Stimulated activated CD8-positive, alpha-beta memory T cell treated with anti-CD3 and anti-CD28 coated beads, Interleukin-4, amount 100 ng/mL, for 4 hours (primary cell): ENCODE measurements at regions not wholly inside any gene's neighbourhood (a gene's known extent, or its start where the extent isn't known, plus 50 kb on each side); places are given as distances from the start of the nearest gene placed in this dataset.

Experiments used
- DNase-seq, 2 donors: peaks; one replicate each; pipeline ENCODE4 v3.0.0-alpha.2; 2020; ENCODE audit warnings: low read depth in 2 of 2, low spot score in 1 of 2

- DNase-seq, result no peak
These were observed 62.9 kb upstream of the OXGR1 start for GRCh38 chr13:97057176-97057575.

GRCh38 chr13:97058391-97058790 lies 64.1 kb upstream of the OXGR1 start:
- no peak for DNase-seq

DNA sequence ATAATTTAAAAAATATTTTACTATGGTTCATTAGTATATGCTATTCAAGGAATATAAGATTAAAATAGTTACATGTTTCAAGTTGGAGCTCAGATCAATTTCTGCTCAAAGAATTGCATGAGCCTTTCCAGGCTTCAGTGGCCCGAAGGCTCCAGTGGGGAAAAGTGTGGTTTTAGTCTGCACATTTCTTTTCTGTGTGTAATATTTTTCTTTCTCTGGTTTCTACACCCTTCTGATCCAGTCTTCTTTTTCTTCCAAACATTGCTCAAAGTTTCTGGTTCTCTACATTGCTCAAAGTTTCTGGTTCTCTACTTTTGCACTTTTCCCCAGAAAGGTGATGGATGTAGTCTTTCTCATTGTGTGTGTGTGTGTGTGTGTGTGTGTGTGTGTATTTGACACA lies 64.7 kb upstream of the OXGR1 start:
- no peak for DNase-seq

DNA sequence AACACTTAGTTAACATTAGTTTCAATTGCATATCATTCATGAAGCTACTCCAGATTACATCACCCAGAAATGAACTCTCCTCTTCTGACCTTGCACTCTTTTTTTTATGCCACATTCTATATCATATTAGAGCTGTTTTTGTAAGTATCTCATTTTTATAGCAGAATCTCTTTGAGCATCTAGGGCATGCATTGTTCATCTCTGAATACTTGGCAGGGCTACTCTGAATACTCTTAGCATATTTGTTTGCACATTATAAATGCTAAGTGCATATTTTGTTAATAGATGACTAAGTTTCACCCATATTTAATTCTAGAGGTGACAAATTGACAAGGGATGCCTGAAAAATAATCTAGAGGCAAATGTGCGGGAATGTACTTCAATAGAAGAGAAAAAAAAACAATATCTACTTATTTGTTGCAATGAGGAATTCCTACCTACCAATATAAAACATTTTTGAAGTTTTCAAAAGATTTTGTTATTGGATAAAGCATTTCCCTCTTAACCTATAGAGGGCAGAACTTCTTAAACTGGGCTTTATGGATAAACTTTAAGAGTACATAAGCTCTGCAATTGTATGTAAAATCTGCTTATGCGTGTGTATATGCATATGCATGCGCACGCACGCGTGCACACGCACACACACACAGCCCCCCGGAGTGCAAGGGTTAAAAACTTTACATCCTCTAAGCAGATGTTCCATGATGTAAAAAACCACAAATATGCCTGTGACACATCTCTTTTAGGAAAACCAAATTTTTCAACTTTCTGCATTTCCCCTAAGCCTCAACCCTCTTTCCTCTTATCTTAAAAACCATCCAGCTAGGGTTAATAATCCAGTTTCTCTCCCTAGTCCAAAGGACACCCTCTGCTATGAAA lies 73.0 kb upstream of the OXGR1 start:
- no peak for DNase-seq

DNA sequence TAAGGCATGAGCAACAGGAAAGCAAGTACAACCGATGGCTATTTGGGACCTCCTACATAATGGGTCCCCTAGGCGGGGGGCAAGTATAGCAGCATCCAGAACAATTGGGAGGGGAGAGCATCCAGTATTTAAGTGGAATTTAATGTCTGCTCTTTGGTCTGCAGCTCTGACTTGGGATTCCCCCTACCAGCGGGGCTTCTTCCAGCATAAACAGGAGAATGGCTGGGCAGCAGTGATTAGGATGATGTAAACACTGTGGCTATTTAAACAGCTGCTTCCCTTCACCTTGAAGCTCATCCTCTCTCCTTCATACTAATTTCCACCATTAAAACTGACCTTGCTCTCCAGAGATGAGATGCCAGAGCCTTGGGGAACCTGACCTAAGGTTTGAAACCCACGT lies 73.9 kb upstream of the OXGR1 start:
- DNase-seq, result no peak

GRCh38 chr13:97069050-97069815 lies 75.0 kb upstream of the OXGR1 start:
- no peak for DNase-seq

DNA sequence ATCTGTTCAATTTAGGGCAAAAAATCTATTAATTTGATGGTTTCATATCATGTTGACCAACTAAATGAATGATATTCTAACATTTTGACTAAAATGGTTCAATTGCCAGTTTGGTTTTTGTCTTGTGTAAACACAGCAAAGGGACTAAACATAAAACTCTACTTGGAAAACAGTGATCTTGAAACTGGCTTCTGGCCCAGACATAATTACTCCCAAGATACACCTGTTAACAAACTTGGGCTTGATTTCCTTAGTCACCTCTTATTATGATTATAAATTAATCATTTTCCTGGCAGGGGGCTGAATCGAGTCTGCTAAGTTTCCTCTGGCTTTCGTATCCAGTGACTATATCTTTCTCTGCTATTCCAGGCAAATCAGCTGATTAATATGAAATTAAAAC lies 78.0 kb upstream of the OXGR1 start:
- DNase-seq, result no peak

GRCh38 chr13:97074618-97075017 lies 80.3 kb upstream of the OXGR1 start:
- no peak for DNase-seq

- no peak for DNase-seq
These were observed 82.6 kb upstream of the OXGR1 start for GRCh38 chr13:97076898-97077297.

DNA sequence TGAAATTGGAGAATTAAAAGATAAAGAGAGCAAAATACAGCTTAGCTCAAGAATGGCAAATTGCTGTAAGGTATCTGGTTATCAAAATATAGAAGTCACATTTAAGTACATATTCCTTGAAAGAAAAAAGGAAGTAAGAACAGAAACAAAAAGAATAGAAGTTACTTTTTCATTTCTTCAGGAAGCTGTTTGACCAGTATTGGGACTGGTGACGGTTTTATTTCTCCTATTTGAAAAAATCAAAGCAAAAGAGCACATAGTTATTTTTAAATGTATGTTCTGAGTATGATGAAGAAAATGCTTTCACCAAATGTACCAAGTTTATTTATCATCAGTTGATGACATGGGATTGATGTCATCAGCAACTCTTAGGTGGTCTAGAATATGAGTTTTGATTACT lies 83.1 kb upstream of the OXGR1 start:
- DNase-seq, result no peak

- DNase-seq, result no peak
These were observed 85.5 kb upstream of the OXGR1 start for GRCh38 chr13:97079726-97080125.

DNA sequence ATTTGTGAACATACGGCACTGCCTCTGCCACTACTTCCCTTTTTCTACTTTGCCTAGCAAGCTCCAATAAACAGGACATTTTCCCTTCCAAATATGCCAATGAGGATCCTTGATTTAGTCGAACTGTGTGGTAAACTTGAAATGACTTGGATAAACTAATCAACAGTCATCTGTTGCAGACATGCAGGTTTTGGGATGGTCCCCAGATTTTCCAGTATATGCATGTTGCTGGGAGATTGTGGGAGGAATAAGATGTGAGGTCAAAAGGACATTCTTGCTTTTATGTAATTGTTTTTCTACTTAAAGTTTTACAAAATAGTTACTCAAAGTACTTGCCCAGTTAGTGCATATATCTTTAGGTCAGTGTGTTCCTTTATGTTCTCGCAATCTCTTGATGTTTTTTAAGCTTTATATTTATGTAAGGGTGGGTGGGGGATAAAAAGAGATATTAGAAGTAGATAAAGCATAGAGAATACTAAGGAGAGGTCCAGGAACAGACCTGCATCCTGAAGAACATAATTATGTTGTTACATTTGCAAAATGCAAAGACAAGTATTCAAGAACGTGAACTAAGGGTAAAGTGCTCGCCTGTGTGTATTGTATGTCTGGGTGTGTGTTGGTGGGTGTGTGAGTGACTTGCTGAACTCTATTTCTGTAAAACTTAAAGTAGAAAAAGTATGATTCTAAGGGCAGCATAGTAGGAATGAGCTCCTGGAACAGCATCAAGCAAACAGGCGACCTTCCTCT lies 88.4 kb upstream of the OXGR1 start:
- DNase-seq, result no peak

GRCh38 chr13:97091196-97091595 lies 96.9 kb upstream of the OXGR1 start:
- no peak for DNase-seq

- no peak for DNase-seq
These were observed 106.5 kb upstream of the OXGR1 start for GRCh38 chr13:97100821-97101220.

DNA sequence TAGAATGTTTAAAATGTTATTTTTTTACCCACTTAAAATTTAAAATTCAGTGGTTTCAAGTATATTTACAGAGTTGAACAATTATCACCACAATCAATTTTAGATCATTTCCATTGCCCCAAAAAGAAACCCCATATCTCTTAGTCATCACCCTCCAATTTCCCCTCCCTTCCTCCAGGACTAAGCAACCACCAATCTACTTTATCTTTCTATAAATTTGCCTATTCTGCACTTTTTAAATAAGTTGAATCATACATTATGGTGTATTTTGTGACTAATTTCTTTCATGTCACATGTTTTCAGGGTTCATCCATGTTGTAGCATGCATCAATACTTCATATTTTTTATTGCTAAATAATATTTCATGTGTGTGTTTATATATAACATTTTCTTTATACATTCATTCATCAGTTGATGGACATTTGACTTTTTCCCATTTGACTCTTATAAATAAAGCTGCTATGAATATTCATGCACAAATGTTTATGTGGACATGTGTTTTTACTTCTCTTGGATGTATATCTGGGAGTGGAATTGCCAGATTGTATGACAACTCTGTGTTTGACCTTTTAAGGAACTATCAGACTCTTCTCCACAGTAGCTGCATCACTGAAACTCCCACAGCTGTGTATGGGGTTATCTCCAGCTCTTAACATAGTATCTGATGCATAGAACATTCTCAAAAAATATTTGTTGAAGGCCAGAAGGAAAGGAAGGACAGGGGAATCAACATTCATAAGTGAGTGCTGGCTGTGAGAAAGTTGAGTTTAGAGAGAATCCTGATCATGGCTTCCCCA lies 107.8 kb upstream of the OXGR1 start:
- DNase-seq, result no peak

- no peak for DNase-seq
These were observed 112.0 kb upstream of the OXGR1 start for GRCh38 chr13:97106323-97106722.

- no peak for DNase-seq
These were observed 113.7 kb upstream of the OXGR1 start for GRCh38 chr13:97107815-97108529.

DNA sequence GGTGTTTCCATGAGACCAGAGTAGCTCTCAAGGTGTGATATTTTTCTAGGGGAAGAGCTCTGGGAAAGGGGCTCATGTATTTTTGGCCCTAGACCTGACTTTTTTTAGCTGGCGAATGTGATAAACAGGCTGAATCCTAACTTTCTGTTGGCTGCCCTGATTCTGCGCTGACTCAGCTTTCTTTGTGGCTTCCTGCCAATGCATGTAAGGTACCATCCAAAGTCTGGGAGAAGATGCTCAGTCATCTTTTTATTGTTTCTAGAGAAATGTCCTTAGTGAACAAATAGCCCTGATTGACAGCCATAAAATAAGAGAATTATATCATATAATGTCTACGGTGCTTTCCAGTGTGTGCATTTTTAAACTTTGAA lies 113.6 kb upstream of the MBNL2 start:
- no peak for DNase-seq

DNA sequence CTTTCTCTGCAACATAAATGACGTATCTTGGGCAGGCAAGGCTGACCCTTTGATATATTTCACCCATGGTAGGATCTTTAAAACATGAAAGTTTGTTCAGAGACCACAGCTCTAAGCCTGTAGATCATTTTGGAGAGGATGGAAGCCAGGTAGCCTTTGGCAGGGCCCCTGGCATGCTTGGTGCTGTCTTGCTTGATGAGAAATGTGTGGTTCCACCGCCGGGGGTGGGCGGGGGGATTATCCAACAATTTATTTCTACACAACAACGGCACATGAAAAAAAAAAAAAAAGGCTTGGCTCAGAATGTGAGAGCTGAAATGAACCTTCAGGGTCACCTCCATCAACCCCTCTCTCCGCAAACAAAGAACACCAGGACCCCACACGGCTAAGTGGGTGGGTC lies 112.9 kb upstream of the MBNL2 start:
- DNase-seq, result no peak

GRCh38 chr13:97109841-97110492 lies 112.2 kb upstream of the MBNL2 start:
- peak; percentile 50 to 63 for DNase-seq
